WTC11 (cell line): ENCODE measurements at regions not wholly inside any gene's neighbourhood (a gene's known extent, or its start where the extent isn't known, plus 50 kb on each side); places are given as distances from the start of the nearest gene placed in this dataset.

Experiments used
- ATAC-seq: fragments of 200-7000 bp; cut with Tn5 transposase; 2 replicates; pipeline ENCODE4 v1.10.0; 2021; ENCODE audit warnings: mild to moderate bottlenecking, moderate library complexity
- CTCF ChIA-PET: fragments of 300-600 bp; sonication (Branson Sonifier 250); formaldehyde crosslinking; loops from one replicate; lab custom pipeline; 2021; ENCODE audit warnings: antibody characterized with exemption; lab: Charles Lee
- POLR2A ChIA-PET: fragments of 350-600 bp; sonication (Branson Sonifier 250); formaldehyde crosslinking; loops from one replicate; lab custom pipeline; 2021; ENCODE audit warnings: antibody characterized with exemption; lab: Charles Lee
- DNase-seq: peaks from one replicate; pipeline ENCODE4 v3.0.0; 2021; ENCODE audit warnings: low spot score
- H3K27ac Mint-ChIP-seq: 2 replicates; pipeline ENCODE4 v1.8.0; 2021; ENCODE audit warnings: mixed read lengths
- H3K27me3 Mint-ChIP-seq: 2 replicates; pipeline ENCODE4 v1.8.0; 2021; ENCODE audit warnings: low read depth, mild to moderate bottlenecking, moderate library complexity, mixed read lengths
- H3K36me3 Mint-ChIP-seq: 2 replicates; pipeline ENCODE4 v1.8.0; 2021; ENCODE audit warnings: mixed read lengths
- H3K4me1 Mint-ChIP-seq: 2 replicates; pipeline ENCODE4 v1.8.0; 2022; ENCODE audit warnings: mixed read lengths
- H3K4me3 Mint-ChIP-seq: 2 replicates; pipeline ENCODE4 v1.8.0; 2021; ENCODE audit warnings: mild to moderate bottlenecking, moderate library complexity, mixed read lengths
- H3K9me3 Mint-ChIP-seq: 2 replicates; pipeline ENCODE4 v1.8.0; 2021; ENCODE audit warnings: mixed read lengths
- ATF6 ChIP-seq: sonication (generic); formaldehyde crosslinking; IDR thresholded peaks from 2 replicates; pipeline ENCODE4 v1.8.1; 2023; ENCODE audit warnings: mild to moderate bottlenecking, missing genetic modification reagents
- CREB1 ChIP-seq: sonication (generic); formaldehyde crosslinking; IDR thresholded peaks from 2 replicates; pipeline ENCODE4 v1.8.0; 2023; ENCODE audit warnings: mild to moderate bottlenecking, missing genetic modification reagents
- E2F4 ChIP-seq: sonication (generic); formaldehyde crosslinking; IDR thresholded peaks from 2 replicates; pipeline ENCODE4 v1.8.1; 2022; ENCODE audit warnings: low read depth, mild to moderate bottlenecking, moderate library complexity, missing genetic modification reagents, borderline replicate concordance
- EMX1 ChIP-seq: fragments of 250-450 bp; sonication (Bioruptor Pico); IDR thresholded peaks from 2 replicates; pipeline ENCODE4 v1.8.0; 2021; ENCODE audit warnings: mild to moderate bottlenecking
- ESRRA ChIP-seq: sonication (generic); formaldehyde crosslinking; IDR thresholded peaks from 2 replicates; pipeline ENCODE4 v1.8.1; 2022; ENCODE audit warnings: mild to moderate bottlenecking, missing genetic modification reagents, borderline replicate concordance
- FOXJ3 ChIP-seq: sonication (generic); formaldehyde crosslinking; IDR thresholded peaks from 2 replicates; pipeline ENCODE4 v1.9.0; 2021; ENCODE audit warnings: missing genetic modification reagents, mild to moderate bottlenecking, borderline replicate concordance
- FOXP4 ChIP-seq: sonication (generic); formaldehyde crosslinking; IDR thresholded peaks from 2 replicates; pipeline ENCODE4 v1.8.0; 2022; ENCODE audit warnings: mild to moderate bottlenecking, missing genetic modification reagents
- GTF2I ChIP-seq: fragments of 250-450 bp; sonication (Bioruptor Pico); conservative IDR thresholded peaks from 2 replicates; pipeline ENCODE4 v1.4.0; 2021; ENCODE audit warnings: mild to moderate bottlenecking
- HMGA2 ChIP-seq: fragments of 250-450 bp; sonication (Bioruptor Pico); IDR thresholded peaks from 2 replicates; pipeline ENCODE4 v1.4.0; 2021; ENCODE audit warnings: mild to moderate bottlenecking, moderate library complexity
- KAT7 ChIP-seq: sonication (generic); formaldehyde crosslinking; IDR thresholded peaks from 2 replicates; pipeline ENCODE4 v1.8.1; 2023; ENCODE audit warnings: missing genetic modification reagents, mild to moderate bottlenecking, borderline replicate concordance
- MYBL2 ChIP-seq: sonication (generic); formaldehyde crosslinking; IDR thresholded peaks from 2 replicates; pipeline ENCODE4 v1.8.1; 2023; ENCODE audit warnings: mild to moderate bottlenecking, moderate library complexity, missing genetic modification reagents
- OVOL2 ChIP-seq: fragments of 250-450 bp; sonication (Bioruptor Pico); IDR thresholded peaks from 2 replicates; pipeline ENCODE4 v1.9.0; 2021; ENCODE audit warnings: mild to moderate bottlenecking, borderline replicate concordance
- SOX15 ChIP-seq: fragments of 250-450 bp; sonication (Bioruptor Pico); IDR thresholded peaks from 2 replicates; pipeline ENCODE4 v1.9.0; 2021; ENCODE audit warnings: mild to moderate bottlenecking
- STAT6 ChIP-seq: sonication (generic); formaldehyde crosslinking; conservative IDR thresholded peaks from 2 replicates; pipeline ENCODE4 v1.8.1; 2023; ENCODE audit warnings: mild to moderate bottlenecking, low read depth, missing genetic modification reagents, moderate library complexity
- TEAD1 ChIP-seq: sonication (generic); formaldehyde crosslinking; IDR thresholded peaks from 2 replicates; pipeline ENCODE4 v1.8.0; 2022; ENCODE audit warnings: mild to moderate bottlenecking, missing genetic modification reagents
- TEAD4 ChIP-seq: sonication (generic); formaldehyde crosslinking; IDR thresholded peaks from 2 replicates; pipeline ENCODE4 v1.8.0; 2022; ENCODE audit warnings: mild to moderate bottlenecking, missing genetic modification reagents
- USF1 ChIP-seq: sonication (generic); formaldehyde crosslinking; IDR thresholded peaks from 2 replicates; pipeline ENCODE4 v1.8.0; 2022; ENCODE audit warnings: mild to moderate bottlenecking, missing genetic modification reagents
- ZNF317 ChIP-seq: sonication (generic); formaldehyde crosslinking; IDR thresholded peaks from 2 replicates; pipeline ENCODE4 v1.8.1; 2023; ENCODE audit warnings: low read depth, mild to moderate bottlenecking, moderate library complexity, missing genetic modification reagents, borderline replicate concordance
- ZNF396 ChIP-seq: fragments of 250-450 bp; sonication (Bioruptor Pico); IDR thresholded peaks from 2 replicates; pipeline ENCODE4 v1.8.0; 2021; ENCODE audit warnings: mild to moderate bottlenecking, moderate library complexity, borderline replicate concordance
- ZNF416 ChIP-seq: fragments of 250-450 bp; sonication (Bioruptor Pico); IDR thresholded peaks from 2 replicates; pipeline ENCODE4 v1.9.0; 2021; ENCODE audit warnings: mild to moderate bottlenecking, inconsistent platforms

GRCh38 chr3:71936681-71937080 is 151.7 kb upstream of the PROK2 start:
- H3K36me3 Mint-ChIP-seq = no peaks in the 10 kb centered on the region
- DNase-seq (no peak), ATAC-seq (no peak)
- ChIA-PET POLR2A (no interaction called here), CTCF (interaction anchor here (1.1 to 1.5 kb wide), 2 partner anchors 11 to 15 kb away, joined by 3 to 5 read pairs; no protein-coding TSS in a partner anchor)
- TF ChIP-seq GTF2I = no peak
- TF ChIP-seq TEAD4 (CRISPR knock-in tag) = no peak
- TF ChIP-seq ATF6 (CRISPR knock-in tag) = no peak
- no peak for TF ChIP-seq ZNF317 (CRISPR knock-in tag)
- TF ChIP-seq OVOL2 (CRISPR knock-in tag) = no peak
- H3K27me3 Mint-ChIP-seq = no peaks in the 10 kb centered on the region; the same call in 1 of the 2 replicates
- H3K4me3 Mint-ChIP-seq = no peak overlapping the region
- H3K4me1 Mint-ChIP-seq = peaks cover 4% of the 10 kb centered on the region; the same call in 1 of the 2 replicates
- H3K9me3 Mint-ChIP-seq = peaks cover 4% of the 10 kb centered on the region; the same call in 1 of the 2 replicates
- no peak overlapping the region for H3K27ac Mint-ChIP-seq

GRCh38 chr3:71934520-71935270 is 149.7 kb upstream of the PROK2 start:
- ATAC-seq (no peak), DNase-seq (no peak)
- TF ChIP-seq E2F4 (no peak), ATF6 (CRISPR knock-in tag) (no peak), SOX15 (CRISPR knock-in tag) (no peak), MYBL2 (CRISPR knock-in tag) (no peak), FOXJ3 (CRISPR knock-in tag) (no peak), CREB1 (CRISPR knock-in tag) (no peak), ZNF416 (CRISPR knock-in tag) (no peak), TEAD1 (CRISPR knock-in tag) (no peak), ZNF396 (CRISPR knock-in tag) (no peak), FOXP4 (CRISPR knock-in tag) (no peak)
- POLR2A ChIA-PET = no interaction called here
- CTCF ChIA-PET = interaction anchor here (0.6 to 1.7 kb wide), 2 partner anchors 8 to 491 kb away, joined by 3 to 6 read pairs; no protein-coding TSS in a partner anchor
- no peaks in the 10 kb centered on the region; the same call in 1 of the 2 replicates for H3K27me3 Mint-ChIP-seq
- H3K27ac Mint-ChIP-seq = no peak overlapping the region
- peaks cover 4% of the 10 kb centered on the region; the same call in 1 of the 2 replicates for H3K9me3 Mint-ChIP-seq
- no peaks in the 10 kb centered on the region for H3K36me3 Mint-ChIP-seq
- peaks cover 20% of the 10 kb centered on the region for H3K4me1 Mint-ChIP-seq
- H3K4me3 Mint-ChIP-seq = no peak overlapping the region

GRCh38 chr3:71931922-71932321 is 147.0 kb upstream of the PROK2 start:
- H3K27me3 Mint-ChIP-seq = no peaks in the 10 kb centered on the region
- H3K9me3 Mint-ChIP-seq = peaks cover 8% of the 10 kb centered on the region
- H3K27ac Mint-ChIP-seq = no peak overlapping the region
- H3K36me3 Mint-ChIP-seq = peaks cover 3% of the 10 kb centered on the region; the same call in 1 of the 2 replicates
- ChIA-PET POLR2A (no interaction called here), CTCF (interaction anchor here (1.7 to 3.3 kb wide), 3 partner anchors 10 to 221 kb away, joined by 6 to 45 read pairs (median 27); no protein-coding TSS in a partner anchor)
- H3K4me1 Mint-ChIP-seq = peaks cover 32% of the 10 kb centered on the region
- no peak overlapping the region for H3K4me3 Mint-ChIP-seq
- DNase-seq (no peak), ATAC-seq (no peak)
- no peak for TF ChIP-seq HMGA2 (CRISPR knock-in tag)
- no peak for TF ChIP-seq ESRRA (CRISPR knock-in tag)
- TF ChIP-seq STAT6 = no peak
- TF ChIP-seq EMX1 = no peak
- no peak for TF ChIP-seq USF1 (CRISPR knock-in tag)
- no peak for TF ChIP-seq KAT7 (CRISPR knock-in tag)
